Karpas-422 (cell line): ENCODE measurements at regions not wholly inside any gene's neighbourhood (a gene's known extent, or its start where the extent isn't known, plus 50 kb on each side); places are given as distances from the start of the nearest gene placed in this dataset.
A peak's percentile ranks its signal among the peaks of the same experiment; 100 is the strongest.
"Not testable (repeated sequence)": the region's sequence is repeated elsewhere in the genome, so short reads cannot be mapped to it uniquely, and the experiment has no call there.

ENCODE experiments used
- DNase-seq: peaks from one replicate; pipeline ENCODE4 v3.0.0-alpha.2; 2015
- H2AFZ ChIP-seq: fragments of 200-600 bp; sonication (generic); 2 replicates; pipeline ENCODE4 v1.6.1; 2014; ENCODE audit warnings: antibody characterized with exemption, low read length, mixed read lengths
- H3K27ac ChIP-seq: fragments of 200-600 bp; sonication (generic); 2 replicates; pipeline ENCODE4 v1.5.1; 2014; ENCODE audit warnings: mild to moderate bottlenecking, low read length, moderate library complexity
- H3K27me3 ChIP-seq: fragments of 200-600 bp; sonication (generic); 2 replicates; pipeline ENCODE4 v1.6.1; 2014; ENCODE audit warnings: low read length, mixed read lengths
- H3K36me3 ChIP-seq: fragments of 200-600 bp; sonication (generic); 2 replicates; pipeline ENCODE4 v1.6.1; 2014; ENCODE audit warnings: low read length, mixed read lengths; ENCODE audit not compliant: insufficient read depth
- H3K4me1 ChIP-seq: fragments of 200-600 bp; sonication (generic); 2 replicates; pipeline ENCODE4 v1.6.1; 2014; ENCODE audit warnings: mild to moderate bottlenecking, low read length, mixed read lengths
- H3K4me2 ChIP-seq: fragments of 200-600 bp; sonication (generic); 2 replicates; pipeline ENCODE4 v1.6.1; 2014; ENCODE audit warnings: low read length, low read depth, mild to moderate bottlenecking; ENCODE audit not compliant: poor library complexity, severe bottlenecking
- H3K4me3 ChIP-seq: fragments of 200-600 bp; sonication (generic); 2 replicates; pipeline ENCODE4 v1.5.1; 2014; ENCODE audit warnings: mild to moderate bottlenecking, antibody characterized with exemption, low read length, mixed read lengths
- H3K79me2 ChIP-seq: fragments of 200-600 bp; sonication (generic); 2 replicates; pipeline ENCODE4 v1.6.1; 2014; ENCODE audit warnings: mild to moderate bottlenecking, low read length, mixed read lengths
- H3K9ac ChIP-seq: fragments of 200-600 bp; sonication (generic); 2 replicates; pipeline ENCODE4 v1.6.0; 2014; ENCODE audit warnings: low read length
- H3K9me2 ChIP-seq: fragments of 200-600 bp; sonication (generic), shearing (Covaris generic); replicated peaks from 2 replicates; pipeline ENCODE4 v1.6.0; 2014; ENCODE audit warnings: mild to moderate bottlenecking, low read length, moderate library complexity; ENCODE audit not compliant: insufficient read depth
- H3K9me3 ChIP-seq: fragments of 300-700, 200-600 bp; sonication (generic); 2 replicates; pipeline ENCODE4 v1.6.1; 2014; ENCODE audit warnings: low read length, mixed read lengths
- H4K20me1 ChIP-seq: fragments of 200-600 bp; sonication (generic); 2 replicates; pipeline ENCODE4 v1.6.1; 2014; ENCODE audit warnings: mild to moderate bottlenecking, antibody characterized with exemption, low read length, low read depth; ENCODE audit not compliant: insufficient read depth

GRCh38 chr5:66285343-66285922, 141.3 kb downstream of the SREK1 start:
- Histone ChIP-seq H3K36me3 (no peaks in the 10 kb centered on the region), H4K20me1 (no peaks in the 10 kb centered on the region), H3K9ac (no peak overlapping the region), H3K4me2 (no peak overlapping the region), H3K4me1 (peaks cover 5% of the 10 kb centered on the region; the same call in 1 of the 2 replicates), H3K9me2 (no peaks in the 10 kb centered on the region), H3K9me3 (no peaks in the 10 kb centered on the region), H3K27ac (no peak overlapping the region), H3K79me2 (no peaks in the 10 kb centered on the region), H2AFZ (no peak overlapping the region), H3K27me3 (no peaks in the 10 kb centered on the region), H3K4me3 (no peak overlapping the region)
- no peak for DNase-seq

GRCh38 chr5:66291771-66292170, 147.7 kb downstream of the SREK1 start:
- no peak overlapping the region for H3K27ac ChIP-seq
- H3K4me2 ChIP-seq = no peak overlapping the region
- no peak overlapping the region for H3K4me3 ChIP-seq
- no peaks in the 10 kb centered on the region for H3K4me1 ChIP-seq
- H3K27me3 ChIP-seq = no peaks in the 10 kb centered on the region; the same call in 1 of the 2 replicates
- no peaks in the 10 kb centered on the region for H4K20me1 ChIP-seq
- no peaks in the 10 kb centered on the region for H3K36me3 ChIP-seq
- DNase-seq = no peak
- no peaks in the 10 kb centered on the region for H3K9me2 ChIP-seq
- H3K9ac ChIP-seq = no peak overlapping the region
- H3K9me3 ChIP-seq = no peaks in the 10 kb centered on the region
- no peaks in the 10 kb centered on the region for H3K79me2 ChIP-seq
- H2AFZ ChIP-seq = no peak overlapping the region

GRCh38 chr5:66293851-66294250, 149.8 kb downstream of the SREK1 start:
- not testable (repeated sequence) for H2AFZ ChIP-seq

GRCh38 chr5:66299463-66299862, 155.4 kb downstream of the SREK1 start:
- Histone ChIP-seq H3K4me1 (no peaks in the 10 kb centered on the region), H3K9me3 (no peaks in the 10 kb centered on the region), H3K27ac (no peak overlapping the region), H4K20me1 (no peaks in the 10 kb centered on the region), H3K36me3 (no peaks in the 10 kb centered on the region), H3K4me2 (no peak overlapping the region), H2AFZ (no peak overlapping the region), H3K27me3 (no peaks in the 10 kb centered on the region), H3K9ac (no peak overlapping the region), H3K9me2 (no peaks in the 10 kb centered on the region), H3K4me3 (no peak overlapping the region), H3K79me2 (no peaks in the 10 kb centered on the region)
- DNase-seq = no peak

More at GRCh38 chr5:66293851-66294250, 149.8 kb downstream of the SREK1 start:
- not testable (repeated sequence) for H3K9me2 ChIP-seq, H3K4me1 ChIP-seq, H3K79me2 ChIP-seq, H3K36me3 ChIP-seq, H4K20me1 ChIP-seq, H3K4me2 ChIP-seq, H3K9ac ChIP-seq, H3K4me3 ChIP-seq, DNase-seq, H3K27me3 ChIP-seq, H3K27ac ChIP-seq, H3K9me3 ChIP-seq

GRCh38 chr5:66302344-66302743, 158.2 kb downstream of the SREK1 start:
- Histone ChIP-seq H3K4me1 (peaks cover 5% of the 10 kb centered on the region; the same call in 1 of the 2 replicates), H3K36me3 (no peaks in the 10 kb centered on the region), H3K4me2 (no peak overlapping the region), H3K27me3 (no peaks in the 10 kb centered on the region), H3K4me3 (no peak overlapping the region), H3K9me2 (no peaks in the 10 kb centered on the region), H3K9ac (no peak overlapping the region), H3K79me2 (no peaks in the 10 kb centered on the region), H4K20me1 (no peaks in the 10 kb centered on the region), H3K9me3 (no peaks in the 10 kb centered on the region), H2AFZ (no peak overlapping the region), H3K27ac (no peak overlapping the region)
- no peak for DNase-seq

GRCh38 chr5:66306105-66306843, 162.2 kb downstream of the SREK1 start:
- DNase-seq = peak; percentile 80
- Histone ChIP-seq H3K4me1 (peaks cover 7% of the 10 kb centered on the region; the same call in 1 of the 2 replicates), H4K20me1 (no peaks in the 10 kb centered on the region)

GRCh38 chr5:66306844-66307315, 162.8 kb downstream of the SREK1 start:
- Histone ChIP-seq H3K4me1 (peaks cover 7% of the 10 kb centered on the region; the same call in 1 of the 2 replicates), H3K9me2 (no peaks in the 10 kb centered on the region), H3K4me2 (no peak overlapping the region), H3K79me2 (no peaks in the 10 kb centered on the region), H3K4me3 (no peak overlapping the region), H3K36me3 (no peaks in the 10 kb centered on the region), H3K9ac (no peak overlapping the region), H2AFZ (no peak overlapping the region), H4K20me1 (no peaks in the 10 kb centered on the region), H3K27ac (no peak overlapping the region), H3K27me3 (no peaks in the 10 kb centered on the region), H3K9me3 (no peaks in the 10 kb centered on the region)
- no peak for DNase-seq

More at GRCh38 chr5:66306105-66306843, 162.2 kb downstream of the SREK1 start:
- Histone ChIP-seq H3K36me3 (no peaks in the 10 kb centered on the region), H3K9me3 (no peaks in the 10 kb centered on the region), H3K9ac (no peak overlapping the region), H3K4me3 (no peak overlapping the region), H3K79me2 (no peaks in the 10 kb centered on the region), H3K4me2 (no peak overlapping the region), H3K9me2 (no peaks in the 10 kb centered on the region), H3K27me3 (no peaks in the 10 kb centered on the region), H3K27ac (no peak overlapping the region), H2AFZ (no peak overlapping the region)

GRCh38 chr5:66307647-66308241, 163.6 kb downstream of the SREK1 start:
- Histone ChIP-seq H3K9me2 (no peaks in the 10 kb centered on the region), H3K27ac (no peak overlapping the region), H3K9me3 (no peaks in the 10 kb centered on the region), H3K4me2 (no peak overlapping the region), H4K20me1 (no peaks in the 10 kb centered on the region), H3K79me2 (no peaks in the 10 kb centered on the region), H3K27me3 (no peaks in the 10 kb centered on the region), H3K9ac (no peak overlapping the region), H3K4me1 (peaks cover 7% of the 10 kb centered on the region; the same call in 1 of the 2 replicates), H3K4me3 (no peak overlapping the region), H3K36me3 (no peaks in the 10 kb centered on the region), H2AFZ (no peak overlapping the region)
- DNase-seq = peak; percentile 90
